ENCODE measurements at regions not wholly inside any gene's neighbourhood (a gene's known extent, or its start where the extent isn't known, plus 50 kb on each side); places are given as distances from the start of the nearest gene placed in this dataset.
A peak's percentile ranks its signal among the peaks of the same experiment; 100 is the strongest.

- TF ChIP-seq REST (IDR thresholded peaks at IDR 0.05; ENCODE audit: unreplicated experiment) (no peak), STAT1 (IDR thresholded peaks at IDR 0.05; ENCODE audit: unreplicated experiment) (no peak), CTCF (conservative IDR thresholded peaks at IDR 0.05; ENCODE audit: low read depth in 2 of 2) (no peak)
Observed at GRCh38 chr5:2958976-2959375, 207.5 kb upstream of the IRX2 start (continued).

GRCh38 chr5:2948875-2949274, 197.4 kb upstream of the IRX2 start:
- DNase-seq (ENCODE audit: low spot score) (no peak), ATAC-seq (no peak)
- no peaks in the 10 kb centered on the region for H3K27me3 Mint-ChIP-seq (ENCODE audit: insufficient read depth, low read depth, poor library complexity)
- H3K27me3 ChIP-seq (ENCODE audit: insufficient read depth), result no peaks in the 10 kb centered on the region
- H4K20me1 ChIP-seq (replicated peaks; ENCODE audit: insufficient read depth), result no peaks in the 10 kb centered on the region
- no peak overlapping the region for H2AFZ ChIP-seq
- H3K79me2 ChIP-seq (replicated peaks; ENCODE audit: insufficient read depth), result no peaks in the 10 kb centered on the region
- H3K36me3 ChIP-seq (ENCODE audit: insufficient read depth), result no peaks in the 10 kb centered on the region
- no peak overlapping the region for H3K4me3 ChIP-seq
- H3K4me3 Mint-ChIP-seq, result no peak overlapping the region
- TF ChIP-seq ETS1 (IDR thresholded peaks at IDR 0.05), result no peak
- no peak for TF ChIP-seq CREB1 (CRISPR knock-in tag; IDR thresholded peaks at IDR 0.05; ENCODE audit: low read depth)
- TF ChIP-seq CTCF (conservative IDR thresholded peaks at IDR 0.05; ENCODE audit: low read depth in 2 of 2), result peak in 1 of 2 experiments; percentile 40; a peak in 2 of 4 replicates
- no peaks in the 10 kb centered on the region for H3K4me1 ChIP-seq (ENCODE audit: insufficient read depth)
- no peak overlapping the region for H3K27ac ChIP-seq (ENCODE audit: low read depth)
- H3K4me2 ChIP-seq, result no peak overlapping the region
- H3F3A ChIP-seq (replicated peaks; ENCODE audit: low read depth), result no peaks in the 10 kb centered on the region
- no peaks in the 10 kb centered on the region for H3K9me2 ChIP-seq (ENCODE audit: insufficient read depth)
- H3K27ac Mint-ChIP-seq, result no peak overlapping the region
- H3K4me1 Mint-ChIP-seq, result no peaks in the 10 kb centered on the region
- H3K36me3 Mint-ChIP-seq (ENCODE audit: low read depth), result no peaks in the 10 kb centered on the region
- no peaks in the 10 kb centered on the region; the same call in 2 of the 3 replicates for H3K9me3 Mint-ChIP-seq
